ENCODE measurements at regions not wholly inside any gene's neighbourhood (a gene's known extent, or its start where the extent isn't known, plus 50 kb on each side); places are given as distances from the start of the nearest gene placed in this dataset.

DNA sequence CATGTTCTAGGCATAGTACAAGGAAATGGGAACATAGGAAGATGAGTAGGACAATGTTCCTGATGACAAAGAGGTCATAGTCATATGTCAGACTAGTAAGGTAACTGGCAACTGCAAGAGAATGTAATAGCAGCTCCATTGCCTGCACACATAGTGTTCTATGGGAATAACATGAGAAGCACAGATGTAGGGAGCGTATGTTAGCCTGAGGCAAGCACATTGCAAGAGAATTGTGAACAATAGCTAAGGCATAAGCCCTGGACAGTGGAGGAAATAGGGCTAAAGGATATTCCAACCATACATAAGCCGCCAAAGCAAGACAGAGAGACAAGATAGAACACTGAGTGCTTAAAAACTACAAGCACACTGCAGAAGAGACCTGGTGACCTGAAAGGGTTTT, 1017.0 kb upstream of the TENM4 start:
- Histone ChIP-seq H2AFZ (ENCODE audit: low read length) (no peak overlapping the region), H3K36me3 (ENCODE audit: insufficient read depth, low read length) (no peaks in the 10 kb centered on the region), H3K4me2 (ENCODE audit: low read length) (no peak overlapping the region), H3K9me2 (ENCODE audit: insufficient read depth, low read length) (no peaks in the 10 kb centered on the region), H3K4me1 (ENCODE audit: insufficient read depth, low read length, poor library complexity, severe bottlenecking) (no peaks in the 10 kb centered on the region), H3K4me3 (ENCODE audit: low read depth, low read length, poor library complexity, severe bottlenecking) (no peak overlapping the region), H3K79me2 (ENCODE audit: insufficient read depth, low read depth, low read length) (no peaks in the 10 kb centered on the region), H3K9me3 (ENCODE audit: low read length) (no peaks in the 10 kb centered on the region), H3K27ac (ENCODE audit: low read depth, low read length, poor library complexity, severe bottlenecking) (no peak overlapping the region), H4K20me1 (ENCODE audit: insufficient read depth, low read length) (no peaks in the 10 kb centered on the region)
- intact Hi-C loops (cut with micrococcal nuclease; ENCODE audit: unreplicated experiment), result no loop called here
- CTCF ChIA-PET (ENCODE audit: unreplicated experiment), result no interaction called here
- no peak for DNase-seq (ENCODE audit: low spot score)
- no peak for TF ChIP-seq EZH2phosphoT487 (IDR thresholded peaks at IDR 0.05; ENCODE audit: borderline replicate concordance, low read depth, low read length)
- TF ChIP-seq CTCF (conservative IDR thresholded peaks at IDR 0.05; ENCODE audit: low read length), result no peak
- POLR2A ChIA-PET, result no interaction called here
- no TSS peak for BruUV-seq (replicated peaks)

DNA sequence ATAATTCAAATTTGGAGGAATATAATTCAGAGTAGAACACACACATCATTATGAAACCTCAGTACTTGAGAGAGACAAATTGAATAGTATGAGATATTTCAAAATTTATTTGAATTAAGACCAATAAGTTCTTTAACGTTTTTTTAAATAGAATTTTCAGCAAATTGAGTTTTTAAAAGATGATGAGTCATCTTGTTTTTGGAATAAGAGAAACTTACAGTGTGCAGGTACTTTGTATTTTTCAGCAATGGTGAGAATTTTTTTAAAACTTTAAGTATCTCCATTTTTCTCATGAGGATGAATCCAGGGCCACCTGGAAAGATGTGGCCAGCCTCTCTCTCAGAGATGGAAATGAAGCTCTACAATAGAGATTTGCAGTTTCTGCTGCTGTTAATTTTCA, 1015.0 kb upstream of the TENM4 start:
- Histone ChIP-seq H3K9me2 (ENCODE audit: insufficient read depth, low read length) (no peaks in the 10 kb centered on the region), H3K9me3 (ENCODE audit: low read length) (no peaks in the 10 kb centered on the region), H3K4me1 (ENCODE audit: insufficient read depth, low read length, poor library complexity, severe bottlenecking) (no peaks in the 10 kb centered on the region), H3K27ac (ENCODE audit: low read depth, low read length, poor library complexity, severe bottlenecking) (no peak overlapping the region), H3K36me3 (ENCODE audit: insufficient read depth, low read length) (no peaks in the 10 kb centered on the region), H2AFZ (ENCODE audit: low read length) (no peak overlapping the region), H4K20me1 (ENCODE audit: insufficient read depth, low read length) (no peaks in the 10 kb centered on the region), H3K4me3 (ENCODE audit: low read depth, low read length, poor library complexity, severe bottlenecking) (no peak overlapping the region), H3K79me2 (ENCODE audit: insufficient read depth, low read depth, low read length) (no peaks in the 10 kb centered on the region), H3K4me2 (ENCODE audit: low read length) (no peak overlapping the region)
- intact Hi-C loops (cut with micrococcal nuclease; ENCODE audit: unreplicated experiment), result no loop called here
- CTCF ChIA-PET (ENCODE audit: unreplicated experiment), result no interaction called here
- POLR2A ChIA-PET, result no interaction called here
- TF ChIP-seq EZH2phosphoT487 (IDR thresholded peaks at IDR 0.05; ENCODE audit: borderline replicate concordance, low read depth, low read length), result no peak
- no TSS peak for BruUV-seq (replicated peaks)
- DNase-seq (ENCODE audit: low spot score), result no peak

- H3K79me2 ChIP-seq (ENCODE audit: insufficient read depth, low read depth, low read length), result no peaks in the 10 kb centered on the region
- CTCF ChIA-PET (ENCODE audit: unreplicated experiment), result no interaction called here
- POLR2A ChIA-PET, result no interaction called here
- H4K20me1 ChIP-seq (ENCODE audit: insufficient read depth, low read length), result no peaks in the 10 kb centered on the region
- no peak overlapping the region for H3K4me2 ChIP-seq (ENCODE audit: low read length)
- no peak overlapping the region for H3K27ac ChIP-seq (ENCODE audit: low read depth, low read length, poor library complexity, severe bottlenecking)
- H3K4me3 ChIP-seq (ENCODE audit: low read depth, low read length, poor library complexity, severe bottlenecking), result no peak overlapping the region
- no peaks in the 10 kb centered on the region for H3K36me3 ChIP-seq (ENCODE audit: insufficient read depth, low read length)
- H2AFZ ChIP-seq (ENCODE audit: low read length), result no peak overlapping the region
- H3K9me2 ChIP-seq (ENCODE audit: insufficient read depth, low read length), result no peaks in the 10 kb centered on the region
- BruUV-seq (replicated peaks), result no TSS peak
- intact Hi-C loops (cut with micrococcal nuclease; ENCODE audit: unreplicated experiment), result no loop called here
- no peak for TF ChIP-seq EZH2phosphoT487 (IDR thresholded peaks at IDR 0.05; ENCODE audit: borderline replicate concordance, low read depth, low read length)
- no peak for TF ChIP-seq CTCF (conservative IDR thresholded peaks at IDR 0.05; ENCODE audit: low read length)
- H3K9me3 ChIP-seq (ENCODE audit: low read length), result no peaks in the 10 kb centered on the region
- DNase-seq (ENCODE audit: low spot score), result no peak
- H3K4me1 ChIP-seq (ENCODE audit: insufficient read depth, low read length, poor library complexity, severe bottlenecking), result no peaks in the 10 kb centered on the region
Observed at GRCh38 chr11:80451105-80451504, 1010.3 kb upstream of the TENM4 start.
